CD14-positive monocyte (primary cell): ENCODE measurements at regions not wholly inside any gene's neighbourhood (a gene's known extent, or its start where the extent isn't known, plus 50 kb on each side); places are given as distances from the start of the nearest gene placed in this dataset.

Experiments
- DNase-seq, 3 donors: peaks; one replicate each; pipeline ENCODE4 v3.0.0-alpha.2; 2011 to 2022
- H2AFZ ChIP-seq: 2 replicates; pipeline ENCODE4 v1.6.0; 2012; ENCODE audit warnings: mild to moderate bottlenecking, low read depth, low read length, inconsistent platforms; ENCODE audit not compliant: insufficient read depth, poor library complexity, severe bottlenecking
- H3K27ac ChIP-seq, 2 donors: 1 replicate in 1 of 2; 2 replicates in 1 of 2; pipeline ENCODE4 v1.5.1; 2012 to 2013; ENCODE audit warnings: low read length in 2 of 2, control low read depth in 1 of 2, inconsistent platforms in 1 of 2, low read depth in 1 of 2, mild to moderate bottlenecking in 1 of 2
- H3K27me3 ChIP-seq, 2 donors: one replicate each; pipeline versions ENCODE4 v1.6.0 to v1.6.1; 2011 to 2013; ENCODE audit warnings: low read length in 2 of 2; ENCODE audit not compliant: control insufficient read depth in 2 of 2, insufficient read depth in 2 of 2
- H3K36me3 ChIP-seq, 2 donors: replicated peaks in 1 of 2; 1 replicate in 1 of 2; 2 replicates in 1 of 2; pipeline versions ENCODE4 v1.5.1 to v1.6.1; 2012 to 2013; ENCODE audit warnings: low read length in 2 of 2, control low read depth in 1 of 2, inconsistent platforms in 1 of 2, mild to moderate bottlenecking in 1 of 2; ENCODE audit not compliant: insufficient read depth in 2 of 2, control insufficient read depth in 1 of 2
- H3K4me1 ChIP-seq, 2 donors: 1 replicate in 1 of 2; 2 replicates in 1 of 2; pipeline versions ENCODE4 v1.5.1 to v1.6.1; 2012 to 2013; ENCODE audit warnings: low read length in 2 of 2, control low read depth in 1 of 2, inconsistent platforms in 1 of 2, mild to moderate bottlenecking in 1 of 2, moderate library complexity in 1 of 2; ENCODE audit not compliant: insufficient read depth in 2 of 2, control insufficient read depth in 1 of 2
- H3K4me2 ChIP-seq: replicated peaks from 2 replicates; pipeline ENCODE3; 2012; ENCODE audit warnings: low read length, moderate library complexity, mild to moderate bottlenecking; ENCODE audit not compliant: poor library complexity, severe bottlenecking; ENCODE audit errors: extremely low read depth
- H3K4me3 ChIP-seq, 3 experiments: fragments of 200-600 bp in 1 of 3; sonication (generic) in 1 of 3; replicated peaks in 1 of 3; 1 replicate in 2 of 3; 2 replicates in 1 of 3; pipeline ENCODE4 v1.5.1; 2011 to 2013; ENCODE audit warnings: low read length in 3 of 3, mild to moderate bottlenecking in 3 of 3, control low read depth in 2 of 3, low read depth in 2 of 3, inconsistent platforms in 1 of 3, moderate library complexity in 1 of 3
- H3K79me2 ChIP-seq: 2 replicates; pipeline ENCODE4 v1.6.0; 2012; ENCODE audit warnings: mild to moderate bottlenecking, control low read depth, inconsistent platforms, low read length, moderate library complexity; ENCODE audit not compliant: insufficient read depth
- H3K9ac ChIP-seq: 2 replicates; pipeline ENCODE4 v1.6.0; 2017; ENCODE audit warnings: low read length, mild to moderate bottlenecking; ENCODE audit not compliant: insufficient read depth, poor library complexity, severe bottlenecking
- H3K9me3 ChIP-seq, 2 donors: replicated peaks in 1 of 2; 1 replicate in 1 of 2; 2 replicates in 1 of 2; pipeline versions ENCODE4 v1.5.1 to v1.6.1; 2012 to 2013; ENCODE audit warnings: low read length in 2 of 2, control low read depth in 1 of 2; ENCODE audit not compliant: control insufficient read depth in 1 of 2, insufficient read depth in 1 of 2
- H4K20me1 ChIP-seq: 2 replicates; pipeline ENCODE4 v1.6.0; 2012; ENCODE audit warnings: mild to moderate bottlenecking, low read length, control low read depth, moderate library complexity; ENCODE audit not compliant: insufficient read depth
- H3K27ac Mint-ChIP-seq, 7 donors: one replicate each; pipeline ENCODE4 v1.8.0; 2020; ENCODE audit warnings: mild to moderate bottlenecking in 7 of 7, mixed read lengths in 7 of 7, moderate library complexity in 6 of 7, inconsistent platforms in 2 of 7
- H3K27me3 Mint-ChIP-seq, 3 donors: one replicate each; pipeline ENCODE4 v1.8.0; 2021 to 2022; ENCODE audit warnings: low read depth in 3 of 3, mild to moderate bottlenecking in 3 of 3, mixed read lengths in 3 of 3, moderate library complexity in 3 of 3, inconsistent platforms in 1 of 3
- H3K36me3 Mint-ChIP-seq, 2 donors: one replicate each; pipeline ENCODE4 v1.8.0; 2020; ENCODE audit warnings: mixed read lengths in 2 of 2, inconsistent platforms in 1 of 2, mild to moderate bottlenecking in 1 of 2
- H3K4me1 Mint-ChIP-seq: one replicate; pipeline ENCODE4 v1.8.0; 2020; ENCODE audit warnings: mild to moderate bottlenecking, mixed read lengths
- H3K4me3 Mint-ChIP-seq, 2 donors: one replicate each; pipeline ENCODE4 v1.8.0; 2020; ENCODE audit warnings: mild to moderate bottlenecking in 2 of 2, mixed read lengths in 2 of 2, moderate library complexity in 1 of 2
- H3K9me3 Mint-ChIP-seq, 7 donors: one replicate each; pipeline ENCODE4 v1.8.0; 2020 to 2022; ENCODE audit warnings: mixed read lengths in 7 of 7, mild to moderate bottlenecking in 6 of 7, moderate library complexity in 6 of 7, inconsistent platforms in 2 of 7
- WGBS: methylation state at CpG from one replicate; pipeline ENCODE4 v1.1.5; 2013; ENCODE audit warnings: missing lambda C conversion rate; ENCODE audit not compliant: insufficient coverage; 5-methylcytosine and 5-hydroxymethylcytosine counted together
- intact Hi-C, 2 donors: fragments of 100-400 bp; cut with micrococcal nuclease; formaldehyde crosslinking; loops; one replicate each; pipeline versions ENCODE4 v1.15.0 to v1.15.1; 2023
- TF ChIP-seq, protein P1 (sequence below): fragments of 200-600 bp; IDR thresholded peaks from one replicate; pipeline ENCODE4 v1.8.0; 2022; ENCODE audit warnings: antibody characterized with exemption, mild to moderate bottlenecking

DNA sequence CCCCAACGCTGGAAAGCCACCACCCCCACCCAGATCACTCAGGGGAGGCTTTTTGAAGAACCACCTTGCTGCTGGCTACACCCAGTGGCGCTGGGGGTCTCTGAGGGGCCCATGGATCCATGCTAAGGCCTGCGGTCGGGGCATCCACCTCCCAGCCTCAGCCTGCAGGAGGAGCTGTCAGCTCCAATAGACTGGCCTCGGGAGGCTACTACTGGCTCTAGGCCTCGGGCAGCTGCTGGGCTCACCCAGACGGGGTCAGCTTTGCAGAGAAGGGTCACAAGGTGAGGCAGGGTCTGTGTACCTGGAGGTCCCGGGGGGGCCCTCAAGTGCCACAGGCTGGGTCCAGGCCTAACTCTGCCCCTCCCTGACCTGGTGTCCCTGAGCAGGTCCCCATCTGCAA, 193.7 kb downstream of the OLFM1 start:
- Mint-ChIP-seq H3K4me1 (no peaks in the 10 kb centered on the region), H3K36me3 (no peaks in the 10 kb centered on the region), H3K27ac (no peak overlapping the region), H3K27me3 (peaks cover 1 to 6% (median 5%) of the 10 kb centered on the region in 3 donors), H3K4me3 (no peak overlapping the region), H3K9me3 (peaks cover 0 to 12% (median 6%) of the 10 kb centered on the region in 7 donors)
- H3K79me2 ChIP-seq: no peaks in the 10 kb centered on the region
- H2AFZ ChIP-seq: no peak overlapping the region
- H3K4me3 ChIP-seq: no peak overlapping the region
- WGBS: 84% methylated on average over 8 of the region's 8 CpGs
- H4K20me1 ChIP-seq: no peaks in the 10 kb centered on the region
- no peaks in the 10 kb centered on the region for H3K36me3 ChIP-seq
- H3K27ac ChIP-seq: no peak overlapping the region
- peaks cover 0 to 15% of the 10 kb centered on the region in 2 donors for H3K9me3 ChIP-seq
- no peak overlapping the region for H3K9ac ChIP-seq
- DNase-seq: no peak
- H3K4me2 ChIP-seq: no peak overlapping the region
- TF ChIP-seq, protein P1, sequence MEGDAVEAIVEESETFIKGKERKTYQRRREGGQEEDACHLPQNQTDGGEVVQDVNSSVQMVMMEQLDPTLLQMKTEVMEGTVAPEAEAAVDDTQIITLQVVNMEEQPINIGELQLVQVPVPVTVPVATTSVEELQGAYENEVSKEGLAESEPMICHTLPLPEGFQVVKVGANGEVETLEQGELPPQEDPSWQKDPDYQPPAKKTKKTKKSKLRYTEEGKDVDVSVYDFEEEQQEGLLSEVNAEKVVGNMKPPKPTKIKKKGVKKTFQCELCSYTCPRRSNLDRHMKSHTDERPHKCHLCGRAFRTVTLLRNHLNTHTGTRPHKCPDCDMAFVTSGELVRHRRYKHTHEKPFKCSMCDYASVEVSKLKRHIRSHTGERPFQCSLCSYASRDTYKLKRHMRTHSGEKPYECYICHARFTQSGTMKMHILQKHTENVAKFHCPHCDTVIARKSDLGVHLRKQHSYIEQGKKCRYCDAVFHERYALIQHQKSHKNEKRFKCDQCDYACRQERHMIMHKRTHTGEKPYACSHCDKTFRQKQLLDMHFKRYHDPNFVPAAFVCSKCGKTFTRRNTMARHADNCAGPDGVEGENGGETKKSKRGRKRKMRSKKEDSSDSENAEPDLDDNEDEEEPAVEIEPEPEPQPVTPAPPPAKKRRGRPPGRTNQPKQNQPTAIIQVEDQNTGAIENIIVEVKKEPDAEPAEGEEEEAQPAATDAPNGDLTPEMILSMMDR: no peak
- no peaks in the 10 kb centered on the region for H3K27me3 ChIP-seq
- H3K4me1 ChIP-seq: no peaks in the 10 kb centered on the region
- intact Hi-C loops: no loop called here

GRCh38 chr9:135281791-135282737, 194.6 kb downstream of the OLFM1 start:
- DNase-seq: no peak
- H3K36me3 ChIP-seq: no peaks in the 10 kb centered on the region
- H3K27me3 Mint-ChIP-seq: peaks cover 4 to 6% (median 6%) of the 10 kb centered on the region in 3 donors
- WGBS: 33% methylated on average over 19 of the region's 24 CpGs
- TF ChIP-seq, protein P1: no peak
- H3K27ac ChIP-seq: no peak overlapping the region
- no peaks in the 10 kb centered on the region for H3K4me1 ChIP-seq
- no peak overlapping the region for H3K4me3 Mint-ChIP-seq
- no peak overlapping the region for H3K4me2 ChIP-seq
- H3K9me3 Mint-ChIP-seq: peaks cover 0 to 16% (median 12%) of the 10 kb centered on the region in 7 donors
- H3K9me3 ChIP-seq: peaks cover 0 to 20% of the 10 kb centered on the region in 2 donors
- H2AFZ ChIP-seq: no peak overlapping the region
- no peak overlapping the region for H3K9ac ChIP-seq
- no peaks in the 10 kb centered on the region for H3K4me1 Mint-ChIP-seq
- intact Hi-C loops: no loop called here
- peak overlapping the region in 1 of 7 donors; percentile 24 for H3K27ac Mint-ChIP-seq
- no peaks in the 10 kb centered on the region for H4K20me1 ChIP-seq
- no peak overlapping the region for H3K4me3 ChIP-seq
- no peaks in the 10 kb centered on the region for H3K79me2 ChIP-seq
- no peaks in the 10 kb centered on the region for H3K27me3 ChIP-seq
- H3K36me3 Mint-ChIP-seq: no peaks in the 10 kb centered on the region
